Adipocyte (in vitro differentiated cells): ENCODE measurements at regions not wholly inside any gene's neighbourhood (a gene's known extent, or its start where the extent isn't known, plus 50 kb on each side); places are given as distances from the start of the nearest gene placed in this dataset.
"Not testable (repeated sequence)": the region's sequence is repeated elsewhere in the genome, so short reads cannot be mapped to it uniquely, and the experiment has no call there.

ENCODE experiments used
- DNase-seq: peaks from one replicate; pipeline ENCODE4 v3.0.0-alpha.2; 2015; ENCODE audit warnings: low read depth
- H3K27me3 ChIP-seq: replicated peaks from 2 replicates; pipeline ENCODE4 v1.7.0; 2013; ENCODE audit warnings: mild to moderate bottlenecking, low read length, moderate library complexity; ENCODE audit not compliant: control insufficient read depth, insufficient read depth
- H3K36me3 ChIP-seq: 2 replicates; pipeline ENCODE4 v1.7.0; 2013; ENCODE audit warnings: low read length, mild to moderate bottlenecking, moderate library complexity; ENCODE audit not compliant: control insufficient read depth, insufficient read depth, severe bottlenecking
- H3K4me1 ChIP-seq: 2 replicates; pipeline ENCODE4 v1.7.0; 2013; ENCODE audit warnings: mild to moderate bottlenecking, low read length, moderate library complexity; ENCODE audit not compliant: control insufficient read depth, insufficient read depth
- H3K4me3 ChIP-seq: 2 replicates; pipeline ENCODE4 v1.7.0; 2013; ENCODE audit warnings: mild to moderate bottlenecking, low read length, moderate library complexity
- H3K9ac ChIP-seq: 2 replicates; pipeline ENCODE4 v1.7.0; 2013; ENCODE audit warnings: mild to moderate bottlenecking, low read length, moderate library complexity
- H3K9me3 ChIP-seq: 2 replicates; pipeline ENCODE4 v1.7.0; 2013; ENCODE audit warnings: mild to moderate bottlenecking, low read length, moderate library complexity; ENCODE audit not compliant: control insufficient read depth

DNA sequence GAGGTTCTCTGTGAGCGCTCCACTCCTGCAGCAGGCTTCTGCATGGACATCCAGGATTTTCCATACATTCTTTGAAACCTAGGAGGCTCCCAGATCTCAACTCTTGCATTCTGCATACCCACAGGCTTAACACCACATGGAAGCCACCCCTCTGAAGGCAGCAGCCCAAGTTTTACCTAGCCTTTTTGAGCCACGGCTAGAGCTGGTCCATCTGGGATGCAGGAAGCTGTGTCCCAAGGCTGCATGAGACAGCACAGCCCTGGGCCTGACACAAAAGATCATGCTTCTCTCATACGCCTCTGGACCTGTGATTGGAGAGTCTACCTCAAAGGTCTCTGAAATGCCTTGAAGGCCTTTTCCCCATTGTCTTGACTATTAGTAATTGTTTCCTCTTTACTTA is 53.6 kb upstream of the RPRM start:
- DNase-seq, result no peak
- H3K36me3 ChIP-seq, result no peaks in the 10 kb centered on the region
- H3K27me3 ChIP-seq, result no peaks in the 10 kb centered on the region
- no peak overlapping the region for H3K9ac ChIP-seq
- H3K4me1 ChIP-seq, result no peaks in the 10 kb centered on the region
- H3K4me3 ChIP-seq, result no peak overlapping the region
- H3K9me3 ChIP-seq, result no peaks in the 10 kb centered on the region

DNA sequence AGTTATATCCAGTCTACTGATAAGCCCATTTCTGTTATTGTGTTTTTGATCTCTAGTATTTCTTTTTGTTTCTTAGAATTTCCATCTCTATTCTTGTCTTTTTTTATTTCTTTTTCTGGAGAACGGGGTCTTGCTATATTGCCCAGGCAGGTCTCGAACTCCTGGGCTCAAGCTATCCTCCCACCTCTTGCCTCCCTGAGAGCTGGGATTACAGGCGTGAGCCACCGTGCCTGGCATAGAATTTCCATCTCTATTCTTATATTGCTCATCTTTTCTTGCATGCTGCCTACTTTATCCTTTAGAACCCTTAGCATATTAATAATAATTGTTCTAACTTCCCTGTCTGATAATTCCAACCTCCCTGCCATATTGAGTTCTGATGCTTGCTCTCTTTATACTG is 55.2 kb upstream of the RPRM start:
- H3K9ac ChIP-seq, H3K4me3 ChIP-seq, H3K36me3 ChIP-seq, DNase-seq, H3K27me3 ChIP-seq, H3K4me1 ChIP-seq, H3K9me3 ChIP-seq: not testable (repeated sequence)

DNA sequence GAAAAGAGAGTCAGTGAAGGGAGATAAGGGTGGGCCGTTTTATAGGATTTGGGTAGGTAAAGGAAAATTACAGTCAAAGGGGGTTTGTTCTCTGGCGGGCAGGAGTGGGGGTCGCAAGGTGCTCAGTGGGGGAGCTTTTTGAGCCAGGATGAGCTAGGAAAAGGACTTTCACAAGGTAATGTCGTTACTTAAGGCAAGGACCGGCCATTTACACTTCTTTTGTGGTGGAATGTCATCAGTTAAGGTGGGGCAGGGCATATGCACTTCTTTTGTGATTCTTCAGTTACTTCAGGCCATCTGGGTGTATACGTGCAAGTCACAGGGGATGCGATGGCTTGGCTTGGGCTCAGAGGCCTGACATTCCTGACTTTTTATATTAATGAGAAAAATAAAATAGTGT is 56.0 kb upstream of the RPRM start:
- H3K4me1 ChIP-seq, H3K4me3 ChIP-seq, H3K36me3 ChIP-seq, H3K27me3 ChIP-seq, H3K9ac ChIP-seq, DNase-seq, H3K9me3 ChIP-seq: not testable (repeated sequence)

DNA sequence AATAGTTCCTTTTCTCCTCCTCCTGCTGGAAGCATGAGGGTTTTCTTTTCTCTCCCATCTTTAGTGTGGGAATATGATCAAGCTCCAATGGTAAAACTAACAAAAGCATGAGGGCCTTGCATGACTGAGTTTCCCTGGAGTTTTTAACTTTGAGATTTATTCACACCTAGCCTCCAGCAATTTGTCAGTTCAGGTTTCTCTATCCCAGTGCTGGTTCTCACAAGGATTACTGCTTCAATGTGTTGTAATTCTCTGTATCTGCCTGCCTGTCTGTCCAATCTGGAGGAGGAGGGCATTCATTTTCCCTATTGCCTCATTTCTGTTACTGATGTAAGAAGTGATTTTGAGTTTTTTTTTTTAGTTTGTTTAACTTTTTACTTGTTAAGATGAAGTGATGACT is 57.6 kb upstream of the RPRM start:
- Histone ChIP-seq H3K27me3 (no peaks in the 10 kb centered on the region), H3K9me3 (no peaks in the 10 kb centered on the region), H3K4me1 (no peaks in the 10 kb centered on the region), H3K9ac (no peak overlapping the region), H3K36me3 (no peaks in the 10 kb centered on the region), H3K4me3 (no peak overlapping the region)
- DNase-seq, result no peak

DNA sequence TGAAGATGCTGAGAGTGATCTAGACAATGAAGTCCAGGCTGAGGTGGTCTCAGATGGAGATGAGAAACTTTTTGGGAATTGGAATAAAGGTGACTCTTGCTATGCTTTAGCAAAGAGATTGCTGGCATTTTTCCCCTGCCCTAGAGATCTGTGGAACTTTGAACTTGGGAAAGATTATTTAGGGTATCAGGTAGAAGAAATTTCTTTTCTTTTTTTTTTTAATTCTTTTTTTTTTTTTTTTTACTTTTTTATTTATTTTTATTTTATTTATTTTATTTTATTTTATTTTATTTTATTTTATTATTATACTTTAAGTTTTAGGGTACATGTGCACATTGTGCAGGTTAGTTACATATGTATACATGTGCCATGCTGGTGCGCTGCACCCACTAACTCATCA is 59.5 kb upstream of the RPRM start:
- H3K4me1 ChIP-seq, H3K9me3 ChIP-seq, DNase-seq, H3K27me3 ChIP-seq, H3K9ac ChIP-seq, H3K36me3 ChIP-seq, H3K4me3 ChIP-seq: not testable (repeated sequence)

DNA sequence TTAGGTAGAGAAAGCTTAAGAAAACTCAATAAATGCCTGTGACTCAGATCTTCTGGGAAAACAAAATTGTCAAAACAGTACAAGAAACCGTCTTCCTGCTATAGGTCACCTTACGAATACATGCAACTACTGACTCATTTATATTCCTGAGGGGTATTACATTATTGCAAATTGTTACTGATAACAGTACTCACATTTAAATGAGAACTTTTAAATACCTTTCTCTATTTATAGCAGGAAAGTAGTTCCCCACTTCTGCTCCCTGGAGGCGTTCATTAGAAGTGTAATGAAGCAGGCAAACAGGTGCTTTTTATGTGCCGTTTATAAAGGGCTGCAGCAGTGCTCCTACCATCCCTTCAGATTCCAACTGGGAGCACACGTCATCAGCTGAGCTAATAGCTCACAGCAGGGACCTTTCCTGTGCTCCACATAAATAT is 65.1 kb upstream of the RPRM start:
- H3K9me3 ChIP-seq, result no peaks in the 10 kb centered on the region
- H3K9ac ChIP-seq, result no peak overlapping the region
- no peaks in the 10 kb centered on the region for H3K27me3 ChIP-seq
- no peaks in the 10 kb centered on the region for H3K4me1 ChIP-seq
- DNase-seq, result no peak
- H3K4me3 ChIP-seq, result no peak overlapping the region
- H3K36me3 ChIP-seq, result no peaks in the 10 kb centered on the region

DNA sequence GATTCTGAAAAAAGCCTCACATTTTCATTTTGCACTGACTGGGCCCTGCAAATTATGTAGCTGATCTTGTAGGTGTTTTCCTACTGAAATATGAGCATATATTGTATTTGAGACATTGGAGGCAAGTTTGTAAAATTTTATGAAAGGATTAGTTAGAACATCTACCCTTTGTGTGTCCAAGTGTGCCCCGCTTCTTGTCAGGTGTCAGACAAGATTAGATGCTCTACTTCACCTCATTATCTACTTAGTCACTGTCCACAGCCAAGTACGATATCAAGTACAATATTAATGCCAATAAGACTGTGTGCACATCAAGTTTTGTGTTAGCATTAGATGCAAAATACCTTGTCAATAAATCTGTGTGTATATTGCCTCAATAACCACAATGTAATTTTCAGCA is 67.8 kb upstream of the RPRM start:
- no peak overlapping the region for H3K4me3 ChIP-seq
- no peaks in the 10 kb centered on the region for H3K27me3 ChIP-seq
- no peaks in the 10 kb centered on the region for H3K9me3 ChIP-seq
- H3K4me1 ChIP-seq, result no peaks in the 10 kb centered on the region
- no peak overlapping the region for H3K9ac ChIP-seq
- DNase-seq, result no peak
- no peaks in the 10 kb centered on the region for H3K36me3 ChIP-seq

DNA sequence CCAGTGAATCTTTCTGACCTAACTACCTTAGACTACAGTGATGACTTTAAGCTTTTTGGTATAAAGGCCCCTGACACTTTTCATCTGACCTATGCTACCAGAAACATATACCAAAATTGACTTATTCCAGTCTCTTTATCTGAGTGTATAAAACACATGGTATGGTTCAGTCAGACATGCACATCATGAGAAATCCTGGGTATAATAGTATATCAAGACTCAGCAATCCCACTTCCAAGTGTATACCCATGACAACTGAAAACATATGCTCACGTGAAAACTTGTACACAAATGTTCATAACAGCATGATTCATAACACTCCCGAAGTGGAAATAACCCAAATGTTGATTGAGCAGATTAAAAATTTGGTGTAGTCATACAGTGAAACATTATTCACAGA is 70.0 kb upstream of the RPRM start:
- H3K9ac ChIP-seq, result no peak overlapping the region
- H3K27me3 ChIP-seq, result no peaks in the 10 kb centered on the region
- H3K36me3 ChIP-seq, result no peaks in the 10 kb centered on the region
- no peaks in the 10 kb centered on the region for H3K9me3 ChIP-seq
- DNase-seq, result no peak
- H3K4me3 ChIP-seq, result no peak overlapping the region
- no peaks in the 10 kb centered on the region for H3K4me1 ChIP-seq

DNA sequence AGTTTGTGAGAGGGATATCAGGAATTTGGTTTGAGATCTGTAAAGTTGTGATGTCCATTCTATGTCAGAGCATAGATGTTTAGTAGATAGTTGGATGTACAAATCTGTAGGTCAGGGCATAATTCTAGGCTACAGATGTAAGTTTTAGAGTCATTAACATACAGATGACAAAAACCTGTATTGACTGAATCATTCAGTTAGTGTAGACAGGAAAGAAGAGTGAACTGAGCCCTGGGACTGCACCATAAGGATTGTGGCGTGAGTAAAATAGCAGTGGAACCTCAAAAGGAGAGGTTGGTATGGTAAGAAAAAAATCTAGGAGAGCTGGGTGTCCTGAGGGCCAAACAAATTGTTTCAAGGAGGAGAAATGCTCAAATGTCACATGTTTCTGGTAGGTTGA is 73.1 kb upstream of the RPRM start:
- H3K27me3 ChIP-seq, result no peaks in the 10 kb centered on the region
- no peaks in the 10 kb centered on the region for H3K9me3 ChIP-seq
- DNase-seq, result no peak
- no peaks in the 10 kb centered on the region for H3K36me3 ChIP-seq
- H3K4me1 ChIP-seq, result no peaks in the 10 kb centered on the region
- H3K4me3 ChIP-seq, result no peak overlapping the region
- no peak overlapping the region for H3K9ac ChIP-seq

DNA sequence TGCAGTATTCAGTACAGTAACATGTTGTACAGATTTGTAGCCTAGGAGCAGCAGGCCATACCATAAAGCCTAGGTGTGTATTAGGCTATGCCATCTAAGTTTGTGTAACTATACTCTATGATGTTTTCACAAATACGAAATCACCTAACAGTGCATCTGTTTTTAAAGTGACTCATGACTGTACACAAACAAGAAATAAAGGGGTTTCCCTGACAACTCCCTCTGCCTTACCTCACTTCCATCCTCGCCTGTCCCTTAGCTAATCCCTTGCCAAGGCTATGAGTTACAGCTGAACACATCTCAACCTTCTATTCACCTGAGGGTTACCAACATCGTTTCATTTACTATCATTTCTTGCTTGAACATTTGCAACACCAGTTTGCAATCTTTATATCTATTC is 78.6 kb upstream of the RPRM start:
- Histone ChIP-seq H3K9ac (no peak overlapping the region), H3K4me3 (no peak overlapping the region), H3K36me3 (no peaks in the 10 kb centered on the region), H3K4me1 (no peaks in the 10 kb centered on the region), H3K27me3 (no peaks in the 10 kb centered on the region), H3K9me3 (no peaks in the 10 kb centered on the region)
- DNase-seq, result no peak

DNA sequence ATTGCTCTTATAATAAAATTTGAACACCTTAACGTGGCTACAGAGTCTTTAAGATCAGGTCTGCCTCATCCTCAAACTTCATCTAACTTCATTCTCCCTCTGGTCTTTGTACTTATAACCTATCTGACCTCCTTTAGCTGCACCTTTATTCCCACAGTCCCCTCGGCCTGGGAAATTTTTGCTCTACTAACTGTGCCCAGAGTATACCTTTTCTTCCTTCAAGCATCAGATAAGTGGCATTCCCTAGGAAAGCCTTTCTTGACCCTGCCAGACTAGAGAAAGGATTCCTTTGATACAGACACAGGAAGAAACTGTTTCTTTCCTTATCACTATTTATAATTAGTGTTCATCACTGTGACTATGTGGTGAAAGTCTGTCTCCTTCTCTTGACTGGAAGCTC is 79.2 kb upstream of the RPRM start:
- Histone ChIP-seq H3K27me3 (no peaks in the 10 kb centered on the region), H3K36me3 (no peaks in the 10 kb centered on the region), H3K9ac (no peak overlapping the region), H3K4me1 (no peaks in the 10 kb centered on the region), H3K9me3 (no peaks in the 10 kb centered on the region), H3K4me3 (no peak overlapping the region)
- DNase-seq, result no peak

DNA sequence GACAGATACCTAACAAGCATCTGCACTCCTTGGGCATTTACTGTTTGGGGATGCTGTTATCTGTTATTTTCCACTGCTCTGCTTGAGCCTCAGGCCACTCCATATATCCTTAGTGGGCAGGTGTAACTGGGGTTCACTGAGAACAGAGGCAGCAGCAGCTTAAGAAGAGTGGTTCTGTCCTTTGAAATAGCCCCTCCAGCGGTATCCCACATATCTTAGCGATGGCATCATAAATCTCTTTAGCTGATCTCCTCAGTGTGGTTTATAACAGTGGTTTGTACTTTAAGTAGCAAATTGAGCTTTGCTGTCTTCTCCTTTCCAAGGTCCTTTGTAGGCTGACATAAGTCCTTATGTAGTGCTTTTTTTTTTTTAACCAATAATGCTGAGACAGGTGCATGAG is 79.7 kb upstream of the RPRM start:
- Histone ChIP-seq H3K4me1 (no peaks in the 10 kb centered on the region), H3K36me3 (no peaks in the 10 kb centered on the region), H3K27me3 (no peaks in the 10 kb centered on the region), H3K9me3 (no peaks in the 10 kb centered on the region), H3K9ac (no peak overlapping the region), H3K4me3 (no peak overlapping the region)
- DNase-seq, result no peak
